PC-3 (cell line): ENCODE measurements at regions not wholly inside any gene's neighbourhood (a gene's known extent, or its start where the extent isn't known, plus 50 kb on each side); places are given as distances from the start of the nearest gene placed in this dataset.
"Not testable (repeated sequence)": the region's sequence is repeated elsewhere in the genome, so short reads cannot be mapped to it uniquely, and the experiment has no call there.

Source experiments
- CTCF ChIP-seq: fragments of 300-600 bp; sonication (generic); conservative IDR thresholded peaks from 2 replicates; pipeline ENCODE4 v1.5.1; 2017; ENCODE audit warnings: antibody characterized with exemption, low read depth, mild to moderate bottlenecking, low read length
- EZH2 ChIP-seq: fragments of 300-600 bp; sonication (generic); IDR thresholded peaks from one replicate; pipeline ENCODE4 v1.6.1; 2017; ENCODE audit warnings: antibody characterized with exemption, mild to moderate bottlenecking, low read length; ENCODE audit not compliant: unreplicated experiment
- EZH2phosphoT487 ChIP-seq: fragments of 300-600 bp; sonication (generic); IDR thresholded peaks from 2 replicates; pipeline ENCODE4 v1.6.1; 2018; ENCODE audit warnings: mild to moderate bottlenecking, antibody characterized with exemption, low read length, borderline replicate concordance

GRCh38 chr21:8255094-8255493 is 2266.3 kb upstream of the TPTE start:
- not testable (repeated sequence) for TF ChIP-seq CTCF, EZH2, EZH2phosphoT487
